ENCODE measurements at regions not wholly inside any gene's neighbourhood (a gene's known extent, or its start where the extent isn't known, plus 50 kb on each side); places are given as distances from the start of the nearest gene placed in this dataset.

DNA sequence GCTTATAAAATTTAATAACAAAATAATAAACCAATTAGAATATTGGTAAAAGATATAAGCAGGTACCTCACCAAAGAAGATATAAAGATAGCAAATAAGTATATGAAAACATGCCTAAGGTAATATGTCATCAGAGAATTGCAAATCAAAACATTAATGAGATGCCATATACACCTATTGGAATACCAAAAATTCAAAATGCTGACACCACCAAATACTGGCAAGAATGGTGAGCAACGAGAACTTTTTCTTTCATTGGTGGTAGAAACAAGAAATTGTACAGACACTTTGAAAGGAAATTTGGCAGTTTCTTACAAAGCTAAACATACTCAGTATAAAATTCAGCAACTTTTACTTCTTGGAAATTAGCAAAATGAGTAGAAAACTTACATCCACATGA is 346.9 kb upstream of the ROBO1 start:
- DNase-seq, result no peak

DNA sequence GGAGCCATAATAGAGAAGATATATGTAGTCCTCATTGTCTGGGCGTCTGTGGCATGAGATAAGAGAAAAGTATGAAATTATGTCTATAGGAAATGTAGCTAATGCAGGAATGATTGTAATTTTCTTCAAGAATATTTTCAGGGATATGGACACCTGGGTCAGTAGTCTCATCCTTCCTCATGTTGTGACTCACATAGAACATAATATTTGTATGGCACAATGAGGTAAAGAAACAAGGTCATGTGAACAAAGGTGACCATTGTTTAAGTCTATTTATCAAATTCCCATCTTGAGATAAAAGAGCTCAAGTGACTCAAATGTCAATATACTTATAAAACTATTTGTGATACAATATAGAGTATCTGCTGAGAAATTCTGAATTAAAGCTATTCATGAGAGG is 345.5 kb upstream of the ROBO1 start:
- no peak for DNase-seq

DNA sequence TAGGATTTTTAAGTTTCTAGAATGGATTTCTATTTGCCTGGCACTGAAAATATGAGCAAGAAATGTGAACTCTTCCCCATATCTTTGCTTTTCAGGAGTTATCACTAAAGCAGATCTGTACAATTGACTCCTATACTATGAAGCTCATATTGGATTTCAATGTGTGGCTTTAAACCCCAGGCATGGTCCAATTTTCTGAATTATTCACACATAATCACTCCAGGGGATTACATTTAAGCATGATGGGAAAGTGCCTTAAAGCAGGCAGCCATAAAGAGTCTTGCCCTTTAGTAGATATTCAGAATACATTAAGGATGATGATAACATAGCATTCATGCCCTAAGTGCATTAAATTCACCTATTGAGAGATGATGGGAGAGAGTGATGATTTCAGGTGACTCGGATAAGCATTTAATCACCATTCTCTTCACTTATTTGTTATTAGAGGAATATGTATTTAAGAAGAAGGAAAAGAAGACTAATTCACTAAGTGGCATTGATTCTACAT is 331.8 kb upstream of the ROBO1 start:
- DNase-seq, result no peak

DNA sequence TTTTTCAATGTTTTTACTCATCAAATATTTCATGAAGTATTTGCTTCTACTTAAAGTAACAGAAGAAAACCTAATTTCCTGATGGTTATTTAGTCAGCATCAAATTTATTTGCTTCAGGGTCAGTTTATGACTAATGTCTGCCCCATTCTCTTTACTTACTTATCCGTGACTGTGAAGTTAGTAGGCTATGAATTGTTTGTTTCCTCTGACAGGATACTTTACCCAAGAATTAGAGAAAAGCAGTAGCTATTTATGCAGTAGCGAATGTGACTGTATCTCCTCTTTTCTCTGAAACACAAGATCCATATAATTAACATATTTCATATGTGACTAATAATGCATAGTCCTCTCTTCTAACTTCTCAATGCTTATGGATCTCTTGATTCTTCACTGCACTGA is 329.9 kb upstream of the ROBO1 start:
- DNase-seq, result no peak

DNA sequence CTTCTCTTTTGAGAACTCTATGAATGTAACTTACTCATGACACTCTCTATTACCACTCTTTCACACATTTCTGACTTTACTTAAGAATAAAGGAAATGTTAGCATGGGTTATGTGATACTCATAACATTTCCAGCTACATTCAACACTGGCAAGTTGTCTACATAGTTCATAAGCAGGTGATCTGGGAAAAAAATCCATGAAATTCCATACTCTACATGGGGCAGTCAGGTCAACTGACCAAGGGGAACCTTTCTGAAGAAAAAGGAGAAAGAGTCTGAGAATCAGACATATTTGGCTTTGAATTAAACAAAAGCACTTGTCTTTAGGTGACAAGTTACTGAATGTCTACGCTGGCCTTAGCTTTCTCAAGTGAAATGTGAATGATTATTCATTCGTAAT is 329.1 kb upstream of the ROBO1 start:
- DNase-seq, result no peak

DNA sequence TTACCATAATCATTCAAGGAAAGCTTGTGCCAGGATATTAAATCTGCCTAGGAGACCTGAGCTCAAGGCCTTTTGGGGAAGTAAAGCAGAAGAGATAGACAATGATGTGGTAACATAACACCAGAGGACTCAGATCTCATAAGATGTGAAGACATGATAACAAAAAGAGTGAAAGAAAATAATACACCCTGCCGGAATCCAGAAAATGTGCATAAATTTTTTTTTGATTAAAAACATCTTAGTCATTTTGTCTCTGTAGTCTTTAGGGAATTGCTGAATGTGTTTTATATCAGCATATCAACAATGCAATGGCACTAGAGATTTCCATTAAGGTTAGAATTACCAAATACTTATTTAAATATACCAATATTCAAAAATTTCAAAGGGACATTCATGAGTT is 326.8 kb upstream of the ROBO1 start:
- DNase-seq, result no peak

DNA sequence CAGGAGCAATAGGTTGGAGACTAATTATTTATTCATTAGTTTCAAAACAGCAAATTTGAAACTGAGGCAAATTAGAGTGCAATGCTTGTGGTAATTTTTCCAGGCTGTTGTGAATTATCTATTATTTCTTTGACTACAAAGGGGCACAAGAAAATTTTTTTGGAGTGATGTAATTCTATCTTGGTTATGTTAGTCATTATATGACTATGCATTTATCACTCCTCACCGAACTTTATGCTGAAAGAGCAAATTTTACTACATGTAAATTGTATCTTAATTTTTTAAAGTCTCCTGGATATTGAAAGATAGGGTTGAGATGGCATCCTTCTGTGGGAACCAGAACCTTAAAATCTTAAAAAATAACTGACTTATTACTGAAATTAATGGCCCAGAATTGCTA is 320.0 kb upstream of the ROBO1 start:
- no peak for DNase-seq

DNA sequence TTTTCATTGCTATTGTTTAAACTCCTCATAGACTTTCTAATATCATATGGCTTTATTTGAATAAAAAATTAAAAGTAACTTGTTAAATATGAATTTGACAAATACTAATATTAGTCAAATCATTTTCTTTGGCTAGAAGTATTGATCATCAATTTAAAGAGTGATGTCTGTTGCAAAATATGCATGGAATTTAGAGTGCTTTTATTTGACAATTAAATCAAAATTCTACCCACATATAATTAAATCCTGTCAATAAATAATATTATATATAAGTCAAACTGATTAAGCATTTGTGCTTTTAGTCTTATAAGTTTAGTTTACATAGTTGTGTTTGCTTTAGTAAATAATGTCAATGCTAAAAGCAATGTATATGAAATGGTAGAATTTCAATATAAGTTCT is 318.6 kb upstream of the ROBO1 start:
- no peak for DNase-seq

DNA sequence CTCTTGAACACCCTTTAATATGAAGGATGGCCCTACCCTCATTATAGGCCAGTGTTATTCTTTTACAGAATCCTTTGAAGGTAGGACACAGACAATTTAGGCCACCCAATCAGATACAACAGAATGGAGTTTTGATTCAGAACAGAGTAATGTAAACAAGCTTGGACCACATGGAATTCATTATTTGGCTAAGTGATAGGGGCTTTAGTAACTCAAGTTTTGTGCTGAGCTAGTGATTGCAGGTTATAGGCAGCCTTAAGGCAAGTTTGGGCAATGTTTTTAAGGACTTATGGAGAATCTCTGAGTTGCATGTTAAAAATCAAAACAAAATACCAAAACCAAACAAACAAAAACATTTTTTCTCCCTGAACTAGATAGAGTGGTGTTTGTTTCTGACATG is 312.1 kb upstream of the ROBO1 start:
- no peak for DNase-seq

DNA sequence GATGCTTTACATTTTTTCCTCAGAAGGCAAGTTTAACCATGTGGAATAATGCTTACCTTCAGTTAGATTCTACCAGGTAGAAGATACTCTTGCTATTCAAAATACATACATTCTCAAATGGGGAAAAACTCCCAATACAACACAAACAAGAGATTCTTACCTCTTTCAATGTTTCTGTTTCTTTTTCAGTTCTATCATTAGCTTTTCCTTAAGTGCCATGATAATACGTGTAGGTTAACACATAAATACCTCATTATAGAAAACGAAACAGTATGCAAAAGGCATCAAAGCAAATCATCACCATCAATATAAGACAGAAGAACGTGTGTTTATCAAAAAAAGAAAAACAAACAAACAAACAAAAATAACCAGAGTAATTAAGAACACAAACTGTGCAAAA is 300.7 kb upstream of the ROBO1 start:
- no peak for DNase-seq

DNA sequence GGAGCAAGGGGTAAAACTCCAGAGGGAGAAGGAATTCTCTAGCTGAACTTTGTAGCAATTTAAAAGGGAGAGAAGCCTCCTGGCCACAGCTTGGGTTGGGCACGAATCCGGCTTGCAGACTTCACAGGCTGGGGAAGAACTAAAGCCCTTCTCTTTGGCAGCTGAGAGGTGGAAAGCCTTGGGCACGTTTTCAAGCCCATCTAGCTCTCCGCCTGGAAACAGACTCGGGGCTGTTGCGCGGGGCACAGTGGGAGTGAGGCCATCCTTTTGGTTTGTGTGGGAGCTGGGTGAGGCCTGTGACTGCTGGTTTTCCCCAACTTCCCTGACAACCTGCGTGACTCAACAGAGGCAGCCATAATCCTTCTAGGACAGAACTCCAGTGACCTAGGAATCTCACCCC is 295.7 kb upstream of the ROBO1 start:
- no peak for DNase-seq

DNA sequence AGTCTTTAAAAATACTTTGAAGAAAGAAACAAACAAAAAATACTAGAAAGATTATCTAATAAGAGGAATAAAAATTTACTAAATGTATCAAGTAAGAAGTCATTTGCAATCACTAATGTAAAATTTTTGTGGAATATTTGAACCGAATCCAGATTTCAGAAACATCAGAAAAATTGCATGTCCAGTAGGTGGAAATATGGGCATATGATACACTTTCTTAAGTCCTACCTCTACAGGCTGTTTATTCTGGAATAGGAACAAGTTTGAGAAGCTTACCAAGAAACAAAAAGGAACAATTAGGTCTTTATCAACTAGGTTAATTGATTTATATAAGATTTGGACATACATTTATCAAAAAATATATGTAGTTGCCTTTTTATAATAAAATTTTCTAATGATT is 292.9 kb upstream of the ROBO1 start:
- no peak for DNase-seq

DNA sequence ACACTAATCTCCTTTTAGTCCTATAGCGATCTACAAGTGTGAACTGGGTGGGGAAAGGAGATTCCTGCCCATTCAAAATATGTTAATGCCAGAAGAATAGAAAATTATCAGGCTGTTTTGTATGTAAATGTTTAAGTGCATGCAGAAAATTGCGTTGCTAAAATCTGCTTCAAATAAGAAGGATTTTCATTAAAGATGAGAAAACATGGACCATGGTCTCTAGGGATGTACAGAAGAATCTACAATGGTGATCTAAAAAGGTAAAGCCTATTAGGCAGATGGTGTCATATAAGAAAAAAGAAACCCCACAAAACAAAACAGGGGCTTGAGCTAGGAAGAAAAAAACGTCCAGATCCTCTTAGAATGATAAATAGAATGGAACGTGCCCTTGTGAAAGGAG is 287.5 kb upstream of the ROBO1 start:
- DNase-seq, result no peak

DNA sequence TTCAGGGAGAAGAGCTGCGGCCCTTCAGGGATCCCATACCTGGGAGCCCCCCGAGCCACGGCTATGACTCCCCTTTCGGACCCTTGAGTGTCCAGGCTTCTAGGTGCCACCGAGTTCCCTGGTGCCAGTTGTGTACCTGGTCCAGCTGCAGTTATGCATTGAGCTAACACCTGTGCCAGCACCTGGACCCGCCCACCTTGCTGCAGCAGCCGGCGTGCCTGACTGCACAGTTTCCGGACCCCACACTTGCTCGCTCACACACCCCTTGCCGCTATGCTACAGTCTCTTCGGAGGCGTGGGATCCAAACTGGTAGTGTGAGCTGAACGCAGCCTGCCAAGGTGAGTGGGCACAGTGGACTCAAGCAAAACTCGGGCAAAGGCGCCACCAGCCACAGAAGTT is 284.5 kb upstream of the ROBO1 start:
- no peak for DNase-seq

DNA sequence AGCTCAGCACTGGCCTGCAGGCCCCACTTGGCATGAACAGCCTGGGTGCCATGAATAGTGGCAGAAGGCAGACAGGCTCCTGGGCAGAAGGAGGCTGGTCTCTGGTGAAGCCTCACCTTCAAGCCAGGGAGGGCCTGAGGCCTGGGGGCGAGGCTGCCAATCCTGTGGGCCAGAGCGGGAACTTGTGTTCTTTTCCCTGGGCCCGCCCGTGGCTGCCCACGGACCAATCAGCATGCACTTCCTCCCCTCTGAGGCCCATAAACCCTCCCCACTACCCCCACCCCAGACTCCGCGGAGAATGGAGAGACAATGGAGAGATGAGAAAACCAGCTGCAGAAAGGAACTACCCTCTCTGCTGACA is 283.8 kb upstream of the ROBO1 start:
- no peak for DNase-seq

DNA sequence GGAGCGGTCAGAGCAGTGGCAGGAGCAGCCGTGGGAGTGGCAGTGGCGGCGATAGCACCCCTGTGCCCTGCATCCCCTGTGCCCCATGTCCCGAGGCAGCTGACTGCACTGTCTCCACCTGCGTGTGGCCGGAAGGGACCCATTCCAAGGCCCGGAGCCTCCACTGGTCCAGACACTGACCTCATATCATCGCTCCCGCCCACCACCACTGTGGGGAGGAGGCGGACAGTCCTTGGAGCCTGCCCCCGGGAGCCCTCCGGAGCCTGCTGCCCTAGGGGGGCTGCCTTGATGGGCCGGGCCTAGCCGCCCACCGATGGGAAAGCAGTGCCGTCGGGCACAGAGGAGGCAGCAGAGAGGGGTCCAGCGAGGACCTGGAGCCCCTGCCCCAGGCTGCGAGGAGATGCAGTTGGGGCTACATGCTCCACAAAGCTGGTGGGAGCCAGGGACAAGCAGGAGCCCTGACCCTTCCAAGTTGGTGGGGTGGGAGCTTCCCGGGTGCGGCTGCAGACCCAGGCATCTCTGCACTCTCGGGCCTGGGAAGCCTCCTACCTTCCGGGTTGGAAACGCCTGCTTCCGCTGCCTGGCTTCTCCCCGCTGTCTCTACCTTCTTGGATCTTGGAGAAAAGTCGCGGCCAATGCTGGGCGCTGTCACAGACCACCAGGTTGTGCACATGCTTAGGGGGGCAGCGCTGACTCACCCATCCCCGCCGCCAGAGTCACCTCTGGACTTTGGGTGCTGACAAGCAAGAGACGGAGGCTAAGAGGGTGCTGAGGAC is 283.2 kb upstream of the ROBO1 start:
- no peak for DNase-seq

DNA sequence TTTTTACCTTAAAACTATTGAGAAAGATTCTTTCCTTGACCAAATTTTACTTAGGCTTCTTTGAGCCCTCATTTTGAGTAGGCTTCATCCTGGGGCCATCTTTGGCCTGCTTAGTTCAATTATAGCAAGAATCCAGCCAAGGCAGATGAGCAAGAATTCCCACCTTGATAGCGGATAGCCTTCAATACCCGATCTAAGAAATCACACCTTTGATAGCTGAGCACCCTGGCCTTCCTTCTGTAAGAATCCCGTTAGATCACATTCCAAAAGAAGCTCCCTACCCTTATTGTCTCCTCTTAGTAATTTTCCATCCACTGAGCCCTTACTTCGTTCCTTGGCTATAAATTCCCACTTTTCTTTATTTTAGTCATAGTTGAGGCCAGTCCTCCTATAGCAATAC is 275.4 kb upstream of the ROBO1 start:
- DNase-seq, result no peak

DNA sequence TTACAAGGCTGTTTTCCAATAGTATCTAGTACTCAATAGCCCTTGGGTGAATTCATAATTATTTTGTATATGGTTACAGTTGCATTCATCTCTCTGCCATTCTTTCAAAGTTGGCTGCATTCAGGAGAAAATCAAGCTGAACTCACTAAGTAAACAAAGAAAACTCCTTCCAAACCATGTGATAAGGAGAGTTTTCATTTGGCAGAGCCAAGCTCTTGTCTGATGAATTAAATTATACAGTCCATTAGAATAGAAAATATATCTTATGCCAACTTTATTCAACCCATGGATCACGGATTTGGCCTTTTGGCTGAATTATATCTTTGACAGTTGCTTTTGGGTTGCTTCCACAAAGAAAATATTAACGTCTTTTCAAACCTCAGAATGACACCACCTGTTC is 272.3 kb upstream of the ROBO1 start:
- DNase-seq, result no peak

DNA sequence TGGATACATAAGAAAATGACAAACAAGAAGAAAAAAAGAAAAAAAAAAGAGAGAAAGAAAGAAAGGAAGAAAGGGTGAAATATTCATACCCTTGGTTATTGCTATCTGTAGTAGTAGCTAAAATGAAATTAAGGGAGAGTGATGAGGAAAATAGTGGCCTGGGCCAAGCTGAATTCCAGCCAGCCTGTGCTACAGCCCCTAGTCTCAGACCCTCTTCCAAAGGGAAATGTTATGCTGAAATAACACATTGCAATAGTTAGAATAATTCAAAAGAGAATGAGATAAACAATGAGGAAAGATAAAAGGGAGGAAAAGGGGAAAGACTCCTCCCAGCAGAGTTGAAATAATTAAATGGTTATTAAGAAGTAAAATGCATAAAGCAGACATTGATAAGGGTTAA is 268.4 kb upstream of the ROBO1 start:
- no peak for DNase-seq

DNA sequence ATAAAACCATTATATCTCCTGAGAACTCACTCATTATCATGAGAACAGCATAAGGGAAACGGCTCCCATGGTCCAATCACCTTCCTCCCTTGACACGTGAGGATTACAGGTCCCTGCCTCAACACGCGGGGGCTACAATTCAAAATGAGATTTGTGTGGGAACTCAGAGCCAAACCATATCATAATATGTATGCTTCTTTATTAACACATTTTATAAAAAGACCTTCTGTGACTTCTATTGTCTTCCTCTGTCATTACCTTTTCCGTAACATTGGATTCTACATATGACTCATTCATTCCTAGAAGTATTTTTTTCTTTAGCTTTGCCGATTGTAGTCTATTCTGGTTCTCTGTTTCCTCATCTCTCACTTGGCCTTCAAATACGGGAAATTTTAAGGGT is 267.2 kb upstream of the ROBO1 start:
- DNase-seq, result no peak

DNA sequence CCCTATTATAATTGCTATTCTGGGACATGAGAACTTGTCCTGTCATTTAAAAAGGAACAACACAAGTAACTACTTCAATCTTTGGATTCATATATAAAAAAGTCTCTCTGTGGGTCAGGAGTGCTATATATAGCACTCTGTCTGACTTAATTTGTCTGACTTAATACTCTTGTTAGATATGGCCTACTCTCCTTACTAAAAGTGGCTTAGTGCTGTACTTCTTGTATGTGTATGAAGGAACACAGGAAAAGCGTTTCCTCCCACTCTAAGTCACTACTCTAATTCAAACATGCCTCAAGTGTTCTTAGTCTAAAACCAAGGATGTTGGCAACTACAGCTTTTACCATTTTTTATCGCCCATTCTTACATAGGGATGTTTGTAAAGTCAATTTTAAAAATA is 255.2 kb upstream of the ROBO1 start:
- no peak for DNase-seq

DNA sequence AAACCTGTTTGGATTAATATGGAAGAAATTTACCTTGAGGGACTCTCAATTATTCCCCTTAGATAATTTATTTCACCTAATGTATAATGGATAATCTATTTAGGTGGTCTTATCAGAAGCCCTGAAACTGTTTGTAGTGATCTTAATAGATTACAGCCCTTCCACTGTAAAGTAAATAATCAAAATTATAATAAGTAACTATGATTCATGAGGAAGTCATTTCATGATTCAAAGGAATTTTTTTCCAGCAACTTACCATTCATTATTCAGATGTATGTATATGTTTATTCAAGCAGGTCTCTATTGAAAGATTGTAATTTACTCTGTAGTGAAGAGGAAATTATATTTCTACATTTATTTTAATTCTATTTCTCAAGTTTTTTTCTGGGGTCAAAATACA is 250.6 kb upstream of the ROBO1 start:
- DNase-seq, result no peak

DNA sequence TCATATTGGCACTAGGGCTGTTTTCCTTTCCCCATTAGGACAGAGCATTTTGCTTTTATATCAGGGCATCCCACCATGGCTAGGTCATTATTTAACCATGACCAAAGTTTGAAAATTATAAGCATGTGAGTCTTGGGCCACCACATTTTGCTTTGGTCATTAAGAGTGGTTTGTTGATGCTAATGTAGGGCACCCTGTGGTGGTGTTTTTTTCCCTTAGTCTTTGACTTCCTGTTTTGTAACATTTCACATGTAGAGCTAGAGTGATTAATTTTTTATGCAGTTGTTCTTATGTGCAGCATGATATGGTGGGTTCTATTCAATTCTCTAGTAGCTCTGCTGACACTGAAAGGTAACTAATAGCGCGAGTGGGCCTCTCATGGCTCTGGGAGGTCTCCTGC is 249.6 kb upstream of the ROBO1 start:
- no peak for DNase-seq

DNA sequence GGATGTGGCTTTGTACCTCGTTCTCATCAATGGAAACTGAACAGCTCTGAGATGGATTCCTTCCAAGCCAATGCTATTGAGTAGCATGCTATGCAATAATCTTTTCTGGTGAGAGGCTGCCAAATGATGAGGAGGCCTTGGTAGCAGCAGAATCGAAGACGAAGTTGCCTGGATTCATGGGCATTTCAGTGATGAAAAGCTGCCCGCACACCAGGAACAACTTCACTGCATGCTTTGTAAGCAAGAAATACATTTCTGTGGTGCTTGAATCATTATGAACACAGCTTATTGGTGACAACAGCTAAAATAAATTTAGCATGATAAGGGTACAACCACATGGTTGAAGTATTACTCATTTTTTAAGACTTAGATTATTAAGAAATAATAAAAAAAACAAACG is 246.8 kb upstream of the ROBO1 start:
- DNase-seq, result no peak

DNA sequence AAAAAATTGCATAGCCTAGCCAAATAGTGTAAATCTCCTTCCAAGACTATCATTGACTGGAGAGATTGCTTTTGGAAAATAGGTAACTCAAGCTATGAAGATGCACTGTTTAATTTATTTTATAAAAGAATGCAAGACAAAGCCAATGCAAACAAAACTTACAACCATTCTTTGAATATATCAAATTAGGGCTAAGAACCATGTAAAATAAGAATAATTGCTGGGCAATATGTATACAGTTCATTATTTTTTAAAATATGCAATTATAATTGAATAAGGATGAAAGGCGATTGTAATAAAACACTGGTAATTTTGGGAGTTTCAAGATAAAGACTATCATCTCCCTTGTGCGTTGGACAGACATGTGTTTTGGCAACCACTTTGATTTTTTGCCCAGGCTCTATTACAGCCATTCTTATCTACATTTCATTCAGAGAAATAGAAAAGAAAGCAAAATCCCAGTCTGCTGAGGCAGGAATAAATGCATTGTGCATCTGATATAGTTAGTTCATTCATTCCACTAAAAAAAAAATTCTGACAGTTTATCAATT is 242.3 kb upstream of the ROBO1 start:
- no peak for DNase-seq

All from GDM1 (cell line).